CD14-positive monocyte (primary cell): ENCODE measurements at regions not wholly inside any gene's neighbourhood (a gene's known extent, or its start where the extent isn't known, plus 50 kb on each side); places are given as distances from the start of the nearest gene placed in this dataset.
A peak's percentile ranks its signal among the peaks of the same experiment; 100 is the strongest.

Experiments used
- DNase-seq, 3 donors: peaks; one replicate each; pipeline ENCODE4 v3.0.0-alpha.2; 2011 to 2022
- H2AFZ ChIP-seq: 2 replicates; pipeline ENCODE4 v1.6.0; 2012; ENCODE audit warnings: mild to moderate bottlenecking, low read depth, low read length, inconsistent platforms; ENCODE audit not compliant: insufficient read depth, poor library complexity, severe bottlenecking
- H3K27ac ChIP-seq, 2 donors: 1 replicate in 1 of 2; 2 replicates in 1 of 2; pipeline ENCODE4 v1.5.1; 2012 to 2013; ENCODE audit warnings: low read length in 2 of 2, control low read depth in 1 of 2, inconsistent platforms in 1 of 2, low read depth in 1 of 2, mild to moderate bottlenecking in 1 of 2
- H3K27me3 ChIP-seq, 2 donors: one replicate each; pipeline versions ENCODE4 v1.6.0 to v1.6.1; 2011 to 2013; ENCODE audit warnings: low read length in 2 of 2; ENCODE audit not compliant: control insufficient read depth in 2 of 2, insufficient read depth in 2 of 2
- H3K36me3 ChIP-seq, 2 donors: replicated peaks in 1 of 2; 1 replicate in 1 of 2; 2 replicates in 1 of 2; pipeline versions ENCODE4 v1.5.1 to v1.6.1; 2012 to 2013; ENCODE audit warnings: low read length in 2 of 2, control low read depth in 1 of 2, inconsistent platforms in 1 of 2, mild to moderate bottlenecking in 1 of 2; ENCODE audit not compliant: insufficient read depth in 2 of 2, control insufficient read depth in 1 of 2
- H3K4me1 ChIP-seq, 2 donors: 1 replicate in 1 of 2; 2 replicates in 1 of 2; pipeline versions ENCODE4 v1.5.1 to v1.6.1; 2012 to 2013; ENCODE audit warnings: low read length in 2 of 2, control low read depth in 1 of 2, inconsistent platforms in 1 of 2, mild to moderate bottlenecking in 1 of 2, moderate library complexity in 1 of 2; ENCODE audit not compliant: insufficient read depth in 2 of 2, control insufficient read depth in 1 of 2
- H3K4me2 ChIP-seq: replicated peaks from 2 replicates; pipeline ENCODE3; 2012; ENCODE audit warnings: low read length, moderate library complexity, mild to moderate bottlenecking; ENCODE audit not compliant: poor library complexity, severe bottlenecking; ENCODE audit errors: extremely low read depth
- H3K4me3 ChIP-seq, 3 experiments: fragments of 200-600 bp in 1 of 3; sonication (generic) in 1 of 3; replicated peaks in 1 of 3; 1 replicate in 2 of 3; 2 replicates in 1 of 3; pipeline ENCODE4 v1.5.1; 2011 to 2013; ENCODE audit warnings: low read length in 3 of 3, mild to moderate bottlenecking in 3 of 3, control low read depth in 2 of 3, low read depth in 2 of 3, inconsistent platforms in 1 of 3, moderate library complexity in 1 of 3
- H3K79me2 ChIP-seq: 2 replicates; pipeline ENCODE4 v1.6.0; 2012; ENCODE audit warnings: mild to moderate bottlenecking, control low read depth, inconsistent platforms, low read length, moderate library complexity; ENCODE audit not compliant: insufficient read depth
- H3K9ac ChIP-seq: 2 replicates; pipeline ENCODE4 v1.6.0; 2017; ENCODE audit warnings: low read length, mild to moderate bottlenecking; ENCODE audit not compliant: insufficient read depth, poor library complexity, severe bottlenecking
- H3K9me3 ChIP-seq, 2 donors: replicated peaks in 1 of 2; 1 replicate in 1 of 2; 2 replicates in 1 of 2; pipeline versions ENCODE4 v1.5.1 to v1.6.1; 2012 to 2013; ENCODE audit warnings: low read length in 2 of 2, control low read depth in 1 of 2; ENCODE audit not compliant: control insufficient read depth in 1 of 2, insufficient read depth in 1 of 2
- H4K20me1 ChIP-seq: 2 replicates; pipeline ENCODE4 v1.6.0; 2012; ENCODE audit warnings: mild to moderate bottlenecking, low read length, control low read depth, moderate library complexity; ENCODE audit not compliant: insufficient read depth
- H3K27ac Mint-ChIP-seq, 7 donors: one replicate each; pipeline ENCODE4 v1.8.0; 2020; ENCODE audit warnings: mild to moderate bottlenecking in 7 of 7, mixed read lengths in 7 of 7, moderate library complexity in 6 of 7, inconsistent platforms in 2 of 7
- H3K27me3 Mint-ChIP-seq, 3 donors: one replicate each; pipeline ENCODE4 v1.8.0; 2021 to 2022; ENCODE audit warnings: low read depth in 3 of 3, mild to moderate bottlenecking in 3 of 3, mixed read lengths in 3 of 3, moderate library complexity in 3 of 3, inconsistent platforms in 1 of 3
- H3K36me3 Mint-ChIP-seq, 2 donors: one replicate each; pipeline ENCODE4 v1.8.0; 2020; ENCODE audit warnings: mixed read lengths in 2 of 2, inconsistent platforms in 1 of 2, mild to moderate bottlenecking in 1 of 2
- H3K4me1 Mint-ChIP-seq: one replicate; pipeline ENCODE4 v1.8.0; 2020; ENCODE audit warnings: mild to moderate bottlenecking, mixed read lengths
- H3K4me3 Mint-ChIP-seq, 2 donors: one replicate each; pipeline ENCODE4 v1.8.0; 2020; ENCODE audit warnings: mild to moderate bottlenecking in 2 of 2, mixed read lengths in 2 of 2, moderate library complexity in 1 of 2
- H3K9me3 Mint-ChIP-seq, 7 donors: one replicate each; pipeline ENCODE4 v1.8.0; 2020 to 2022; ENCODE audit warnings: mixed read lengths in 7 of 7, mild to moderate bottlenecking in 6 of 7, moderate library complexity in 6 of 7, inconsistent platforms in 2 of 7
- WGBS: methylation state at CpG from one replicate; pipeline ENCODE4 v1.1.5; 2013; ENCODE audit warnings: missing lambda C conversion rate; ENCODE audit not compliant: insufficient coverage; 5-methylcytosine and 5-hydroxymethylcytosine counted together
- intact Hi-C, 2 donors: fragments of 100-400 bp; cut with micrococcal nuclease; formaldehyde crosslinking; loops; one replicate each; pipeline versions ENCODE4 v1.15.0 to v1.15.1; 2023
- TF ChIP-seq, protein P1 (sequence below): fragments of 200-600 bp; IDR thresholded peaks from one replicate; pipeline ENCODE4 v1.8.0; 2022; ENCODE audit warnings: antibody characterized with exemption, mild to moderate bottlenecking

DNA sequence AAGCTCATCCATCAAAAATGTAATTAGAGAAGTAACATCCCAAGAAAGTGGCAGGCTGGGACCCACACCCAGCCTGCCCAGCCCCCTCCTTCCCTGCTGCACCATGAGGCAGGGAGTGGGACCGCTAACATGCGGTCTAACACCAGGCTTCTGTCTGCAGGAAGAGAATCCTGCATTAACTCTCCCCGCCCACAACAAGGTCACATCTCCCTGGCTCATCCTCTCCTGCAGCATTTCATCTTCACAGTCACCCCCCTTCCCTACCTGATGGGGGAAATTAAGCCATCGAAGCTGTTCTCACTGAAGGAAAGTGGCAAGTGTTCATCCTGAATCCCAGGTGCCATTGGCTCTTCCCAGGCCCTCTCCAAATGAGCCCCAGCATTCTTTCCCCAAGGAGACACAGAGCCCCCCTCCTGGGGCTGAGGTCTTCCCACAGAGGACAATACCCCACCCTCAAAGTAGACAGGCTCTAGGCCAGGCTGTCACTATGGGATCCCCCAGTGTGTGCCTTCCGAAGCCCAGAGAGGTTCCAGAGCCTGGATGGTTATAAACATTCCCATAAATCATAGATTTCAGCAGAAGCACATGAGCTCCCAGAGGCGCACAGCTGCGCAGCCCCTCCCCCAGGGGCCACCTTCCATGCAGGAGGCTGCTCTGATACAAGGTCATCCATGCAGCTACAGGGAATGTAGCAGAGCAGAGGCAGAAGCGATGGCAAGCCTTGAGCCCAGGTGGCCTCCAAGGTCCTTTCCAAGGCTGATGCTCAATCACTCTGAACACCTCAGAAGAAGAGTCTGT is 148.0 kb downstream of the OAT start:
- H3K27me3 Mint-ChIP-seq, result peaks cover 5 to 9% (median 7%) of the 10 kb centered on the region in 3 donors
- TF ChIP-seq, protein P1, sequence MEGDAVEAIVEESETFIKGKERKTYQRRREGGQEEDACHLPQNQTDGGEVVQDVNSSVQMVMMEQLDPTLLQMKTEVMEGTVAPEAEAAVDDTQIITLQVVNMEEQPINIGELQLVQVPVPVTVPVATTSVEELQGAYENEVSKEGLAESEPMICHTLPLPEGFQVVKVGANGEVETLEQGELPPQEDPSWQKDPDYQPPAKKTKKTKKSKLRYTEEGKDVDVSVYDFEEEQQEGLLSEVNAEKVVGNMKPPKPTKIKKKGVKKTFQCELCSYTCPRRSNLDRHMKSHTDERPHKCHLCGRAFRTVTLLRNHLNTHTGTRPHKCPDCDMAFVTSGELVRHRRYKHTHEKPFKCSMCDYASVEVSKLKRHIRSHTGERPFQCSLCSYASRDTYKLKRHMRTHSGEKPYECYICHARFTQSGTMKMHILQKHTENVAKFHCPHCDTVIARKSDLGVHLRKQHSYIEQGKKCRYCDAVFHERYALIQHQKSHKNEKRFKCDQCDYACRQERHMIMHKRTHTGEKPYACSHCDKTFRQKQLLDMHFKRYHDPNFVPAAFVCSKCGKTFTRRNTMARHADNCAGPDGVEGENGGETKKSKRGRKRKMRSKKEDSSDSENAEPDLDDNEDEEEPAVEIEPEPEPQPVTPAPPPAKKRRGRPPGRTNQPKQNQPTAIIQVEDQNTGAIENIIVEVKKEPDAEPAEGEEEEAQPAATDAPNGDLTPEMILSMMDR, result no peak
- H3K9ac ChIP-seq, result no peak overlapping the region
- peaks cover 20 to 36% (median 29%) of the 10 kb centered on the region in 7 donors for H3K9me3 Mint-ChIP-seq
- H2AFZ ChIP-seq, result no peak overlapping the region
- H3K4me1 Mint-ChIP-seq, result peaks cover 28% of the 10 kb centered on the region
- H3K27ac Mint-ChIP-seq, result no peak overlapping the region
- H3K27ac ChIP-seq, result no peak overlapping the region
- no peak overlapping the region for H3K4me2 ChIP-seq
- H3K79me2 ChIP-seq, result no peaks in the 10 kb centered on the region
- H4K20me1 ChIP-seq, result no peaks in the 10 kb centered on the region
- peaks cover 14 to 21% of the 10 kb centered on the region in 2 donors for H3K4me1 ChIP-seq
- 81% methylated on average over 6 of the region's 8 CpGs for WGBS
- DNase-seq, result no peak
- no peak overlapping the region for H3K4me3 Mint-ChIP-seq
- H3K36me3 Mint-ChIP-seq, result peaks cover 13 to 20% of the 10 kb centered on the region in 2 donors
- H3K4me3 ChIP-seq, result no peak overlapping the region
- peaks cover 0 to 4% of the 10 kb centered on the region in 2 donors for H3K36me3 ChIP-seq
- no peaks in the 10 kb centered on the region for H3K27me3 ChIP-seq
- H3K9me3 ChIP-seq, result peaks cover 23 to 24% of the 10 kb centered on the region in 2 donors
- intact Hi-C loops, result no loop called here

DNA sequence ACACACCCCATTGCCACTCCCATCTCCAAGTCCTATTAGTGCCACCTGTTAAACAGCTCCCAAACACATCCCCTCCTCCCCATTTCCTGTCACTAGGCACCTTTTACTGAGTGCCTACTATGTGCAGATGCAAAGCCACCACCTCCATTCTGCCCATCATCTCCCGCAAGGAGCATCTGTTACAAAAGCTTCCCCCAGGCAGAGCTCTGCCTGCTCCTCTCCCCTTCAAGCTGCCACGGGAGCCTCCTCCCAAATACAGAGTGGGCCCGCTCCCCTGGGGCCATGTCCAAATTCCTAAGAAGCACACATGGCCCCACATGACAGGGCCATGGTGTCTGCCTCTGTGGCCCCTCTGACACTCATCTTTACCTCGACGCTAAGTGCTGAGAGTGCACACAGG is 149.7 kb downstream of the OAT start:
- TF ChIP-seq, protein P1, result no peak
- Mint-ChIP-seq H3K4me1 (peaks cover 33% of the 10 kb centered on the region), H3K36me3 (peaks cover 13 to 23% of the 10 kb centered on the region in 2 donors), H3K9me3 (peaks cover 20 to 30% (median 25%) of the 10 kb centered on the region in 7 donors), H3K27ac (no peak overlapping the region), H3K27me3 (peaks cover 7 to 10% (median 7%) of the 10 kb centered on the region in 3 donors), H3K4me3 (peak overlapping the region in 1 of 2 donors; percentile 3)
- Histone ChIP-seq H3K4me1 (peaks cover 16 to 26% of the 10 kb centered on the region in 2 donors), H3K9ac (no peak overlapping the region), H3K36me3 (peaks cover 0 to 4% of the 10 kb centered on the region in 2 donors), H2AFZ (no peak overlapping the region), H3K9me3 (peaks cover 20 to 23% of the 10 kb centered on the region in 2 donors), H3K27ac (no peak overlapping the region), H3K79me2 (no peaks in the 10 kb centered on the region), H3K4me3 (no peak overlapping the region), H3K27me3 (no peaks in the 10 kb centered on the region), H3K4me2 (no peak overlapping the region), H4K20me1 (no peaks in the 10 kb centered on the region)
- DNase-seq, result no peak
- 97% methylated on average over 3 of the region's 5 CpGs for WGBS
- intact Hi-C loops, result loop anchor here in 1 of 2 donors (10.0 kb wide), 1 partner anchor 174 kb away; the partner anchor contains the start of gene CHST15
